DOHH2 (cell line): ENCODE measurements at regions not wholly inside any gene's neighbourhood (a gene's known extent, or its start where the extent isn't known, plus 50 kb on each side); places are given as distances from the start of the nearest gene placed in this dataset.
"Not testable (repeated sequence)": the region's sequence is repeated elsewhere in the genome, so short reads cannot be mapped to it uniquely, and the experiment has no call there.

Source experiments
- H3F3A ChIP-seq: fragments of 200-600 bp; sonication (generic), shearing (Covaris generic); 2 replicates; pipeline ENCODE4 v1.6.0; 2016; ENCODE audit warnings: antibody characterized with exemption, mild to moderate bottlenecking; ENCODE audit not compliant: control insufficient read depth, insufficient read depth
- H3K27ac ChIP-seq: fragments of 200-600 bp; sonication (generic); 2 replicates; pipeline ENCODE4 v1.5.1; 2014; ENCODE audit warnings: low read depth, mild to moderate bottlenecking, low read length, moderate library complexity
- H3K27me3 ChIP-seq: fragments of 200-600 bp; sonication (generic); 2 replicates; pipeline ENCODE4 v1.6.1; 2014; ENCODE audit warnings: mild to moderate bottlenecking, low read length, mixed read lengths; ENCODE audit not compliant: control insufficient read depth
- H3K36me3 ChIP-seq: fragments of 200-600 bp; sonication (generic); 2 replicates; pipeline ENCODE4 v1.6.1; 2014; ENCODE audit warnings: mild to moderate bottlenecking, low read length, moderate library complexity, mixed read lengths; ENCODE audit not compliant: control insufficient read depth
- H3K4me1 ChIP-seq: fragments of 200-600 bp; sonication (generic); 2 replicates; pipeline ENCODE4 v1.6.1; 2014; ENCODE audit warnings: mild to moderate bottlenecking, low read length, mixed read lengths; ENCODE audit not compliant: control insufficient read depth
- H3K4me2 ChIP-seq: fragments of 200-600 bp; sonication (generic); 2 replicates; pipeline ENCODE4 v1.6.0; 2014; ENCODE audit warnings: mild to moderate bottlenecking, low read length, moderate library complexity
- H3K4me3 ChIP-seq: fragments of 200-600 bp; sonication (generic); 2 replicates; pipeline ENCODE4 v1.5.1; 2014; ENCODE audit warnings: mild to moderate bottlenecking, low read length, mixed read lengths
- H3K79me2 ChIP-seq: fragments of 200-600 bp; sonication (generic); 2 replicates; pipeline ENCODE4 v1.6.1; 2014; ENCODE audit warnings: mild to moderate bottlenecking, low read length, mixed read lengths; ENCODE audit not compliant: control insufficient read depth
- H3K9me2 ChIP-seq: fragments of 200-600 bp; sonication (generic); replicated peaks from 2 replicates; pipeline ENCODE4 v1.6.1; 2014; ENCODE audit warnings: mild to moderate bottlenecking, low read length, mixed read lengths; ENCODE audit not compliant: control insufficient read depth
- H3K9me3 ChIP-seq: fragments of 200-600 bp; sonication (generic); 2 replicates; pipeline ENCODE4 v1.6.1; 2014; ENCODE audit warnings: antibody characterized with exemption, low read length, mixed read lengths; ENCODE audit not compliant: control insufficient read depth, insufficient read depth
- H4K20me1 ChIP-seq: fragments of 200-600 bp; sonication (generic); 2 replicates; pipeline ENCODE4 v1.6.0; 2014; ENCODE audit warnings: low read depth, mild to moderate bottlenecking, antibody characterized with exemption, low read length, moderate library complexity; ENCODE audit not compliant: control insufficient read depth, insufficient read depth

DNA sequence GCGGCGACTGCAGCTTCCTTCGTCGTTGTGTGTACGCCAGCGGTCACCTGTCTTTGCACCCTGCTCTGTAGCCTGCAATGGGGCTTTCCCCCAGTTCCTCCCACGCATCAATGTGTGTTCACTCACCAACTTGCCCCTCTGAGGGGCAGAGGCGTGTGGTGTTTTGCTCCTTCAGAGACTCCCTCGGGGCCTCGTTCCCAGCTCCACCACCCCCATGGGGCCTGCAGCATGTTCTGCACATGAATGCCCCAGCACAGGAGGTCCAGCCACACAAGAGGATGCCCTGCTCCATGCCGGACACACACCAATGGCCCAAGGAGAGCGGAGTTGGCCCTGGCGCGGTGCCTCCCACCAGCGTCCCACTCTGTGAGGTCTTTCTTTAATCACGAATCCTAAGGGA lies 196.8 kb downstream of the BANP start:
- not testable (repeated sequence) for H3K4me1 ChIP-seq, H3K9me2 ChIP-seq, H3K27me3 ChIP-seq, H3K79me2 ChIP-seq, H3K4me3 ChIP-seq, H3K36me3 ChIP-seq, H3K27ac ChIP-seq, H3K9me3 ChIP-seq, H3F3A ChIP-seq, H3K4me2 ChIP-seq, H4K20me1 ChIP-seq

DNA sequence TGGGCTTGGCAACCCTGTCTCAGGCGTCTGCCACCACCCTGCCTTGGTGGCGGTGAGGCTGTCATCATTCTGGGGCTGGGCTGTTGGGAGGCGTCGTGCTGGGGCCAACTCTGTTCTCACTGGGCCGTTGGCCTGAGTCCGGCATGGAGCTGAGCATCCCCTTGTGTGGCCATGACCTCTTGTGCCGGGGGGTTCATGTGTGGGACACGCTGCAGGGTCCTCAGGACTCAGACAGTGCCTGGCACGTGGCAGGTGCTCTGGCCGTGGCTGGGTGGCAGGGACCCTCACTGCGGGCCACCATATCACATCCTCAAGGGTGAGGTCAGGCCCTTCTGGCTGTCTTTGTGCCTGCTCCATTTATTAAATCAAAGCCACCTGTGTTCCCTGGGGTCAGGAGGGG lies 197.4 kb downstream of the BANP start:
- H4K20me1 ChIP-seq, H3K9me2 ChIP-seq, H3K9me3 ChIP-seq, H3K4me1 ChIP-seq, H3K27ac ChIP-seq, H3K27me3 ChIP-seq, H3K4me2 ChIP-seq, H3K36me3 ChIP-seq, H3K79me2 ChIP-seq, H3K4me3 ChIP-seq, H3F3A ChIP-seq: not testable (repeated sequence)

DNA sequence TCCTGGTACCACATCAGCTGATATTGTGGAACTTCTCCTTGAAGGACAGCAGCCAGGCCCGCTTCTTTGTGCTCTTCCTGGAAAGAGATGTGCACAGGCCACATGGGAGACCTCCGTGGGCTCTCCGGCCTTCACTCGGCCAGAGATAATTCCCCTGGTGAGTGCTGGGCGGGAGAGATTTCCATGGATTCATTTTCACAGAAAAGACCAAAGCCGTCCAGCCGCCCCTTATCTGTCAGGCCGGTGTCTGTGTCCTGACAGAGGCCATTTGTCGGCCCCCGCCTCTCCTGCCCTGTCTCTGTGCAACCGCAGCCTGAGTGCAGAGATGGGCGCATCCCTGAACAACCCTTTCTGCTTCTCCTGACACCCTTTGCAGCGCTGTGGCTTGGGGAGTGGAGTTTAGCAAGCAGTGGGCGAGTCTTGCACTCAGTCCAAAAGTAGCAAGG lies 197.9 kb downstream of the BANP start:
- not testable (repeated sequence) for H3K4me1 ChIP-seq, H3K4me3 ChIP-seq, H3K9me2 ChIP-seq, H3K4me2 ChIP-seq, H3K27me3 ChIP-seq, H3K36me3 ChIP-seq, H3K27ac ChIP-seq, H3K79me2 ChIP-seq, H3K9me3 ChIP-seq, H4K20me1 ChIP-seq, H3F3A ChIP-seq

DNA sequence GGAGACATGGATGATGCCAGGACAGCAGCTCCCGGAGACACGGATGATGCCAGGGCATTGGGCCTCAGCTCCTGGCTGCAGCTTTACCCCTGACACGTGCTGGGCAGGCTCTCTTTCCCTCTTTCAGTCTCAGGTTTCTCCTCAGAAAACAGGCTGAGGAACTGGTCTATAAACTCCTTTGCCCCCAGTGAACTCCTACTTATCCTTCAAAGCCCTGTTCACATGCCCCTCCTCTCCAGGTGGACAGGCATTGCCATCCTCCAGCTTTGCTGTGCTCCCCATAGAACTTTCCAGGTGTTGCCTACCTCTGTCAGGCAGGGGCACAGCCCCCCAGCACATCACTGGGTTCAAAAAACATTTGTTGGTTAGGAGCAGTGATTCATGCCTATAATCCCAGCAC lies 198.4 kb downstream of the BANP start:
- not testable (repeated sequence) for H3K79me2 ChIP-seq, H3F3A ChIP-seq, H3K4me1 ChIP-seq, H3K4me2 ChIP-seq, H3K9me3 ChIP-seq, H3K4me3 ChIP-seq, H3K36me3 ChIP-seq, H4K20me1 ChIP-seq, H3K27ac ChIP-seq, H3K27me3 ChIP-seq, H3K9me2 ChIP-seq

DNA sequence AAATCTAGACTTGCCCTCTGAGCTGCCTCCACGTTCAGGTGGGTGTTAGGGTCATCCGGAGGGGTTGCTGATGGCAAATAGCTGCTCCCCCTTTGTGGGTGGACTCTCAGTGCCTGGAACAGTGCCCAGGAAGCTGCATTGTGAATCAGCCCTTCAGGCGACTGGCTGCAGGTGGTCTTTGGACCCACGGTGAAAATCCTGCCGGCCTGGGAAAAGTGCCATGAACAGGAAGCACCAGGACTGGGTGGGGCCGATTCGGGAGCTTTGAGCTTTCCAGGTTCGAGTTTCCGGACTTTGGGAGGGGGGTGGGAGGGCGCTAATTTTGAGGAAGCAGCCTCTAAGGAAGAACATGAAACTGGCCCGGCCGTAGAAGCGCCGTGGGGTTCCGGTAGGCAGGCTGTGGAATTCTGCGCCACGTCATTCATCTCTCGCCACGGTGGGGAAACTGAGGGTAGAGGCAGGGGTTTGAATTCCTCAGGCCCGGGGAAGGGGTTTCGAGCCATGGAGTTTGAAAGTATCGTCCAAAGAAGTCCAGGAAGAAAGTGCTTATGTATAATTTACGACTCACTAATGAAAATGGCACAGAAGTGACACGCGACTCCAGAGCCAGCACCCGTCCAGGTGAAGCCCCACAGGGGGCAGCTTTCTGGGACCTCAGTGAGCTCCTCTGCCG lies 199.4 kb downstream of the BANP start:
- not testable (repeated sequence) for H3K27me3 ChIP-seq, H3K27ac ChIP-seq

DNA sequence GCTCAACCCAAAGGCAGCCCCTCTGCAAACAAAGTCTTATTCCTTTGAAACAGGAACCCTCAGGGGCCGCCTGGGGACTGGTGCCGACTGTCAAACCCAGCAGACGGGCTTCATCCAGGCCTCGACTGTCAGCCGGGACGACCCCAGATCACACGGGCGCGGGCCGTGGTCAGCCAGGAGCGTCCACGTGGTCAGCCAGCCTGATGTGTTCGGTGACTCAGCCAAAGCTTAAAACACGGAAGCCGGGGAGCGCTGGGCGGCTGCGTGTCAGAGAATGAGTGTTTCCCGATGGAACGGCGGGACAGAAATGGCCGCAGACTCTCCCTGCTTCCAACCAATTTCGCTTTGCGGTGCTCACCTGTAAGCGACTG lies 199.9 kb downstream of the BANP start:
- H3K9me3 ChIP-seq, H3K4me1 ChIP-seq, H4K20me1 ChIP-seq, H3K4me2 ChIP-seq, H3K27ac ChIP-seq, H3K27me3 ChIP-seq, H3K36me3 ChIP-seq, H3K79me2 ChIP-seq, H3F3A ChIP-seq, H3K9me2 ChIP-seq, H3K4me3 ChIP-seq: not testable (repeated sequence)

More for the DNA sequence above, 199.4 kb downstream of the BANP start:
- H3K79me2 ChIP-seq, H3F3A ChIP-seq, H3K4me2 ChIP-seq, H3K36me3 ChIP-seq, H3K4me1 ChIP-seq, H3K4me3 ChIP-seq, H3K9me2 ChIP-seq, H4K20me1 ChIP-seq, H3K9me3 ChIP-seq: not testable (repeated sequence)

DNA sequence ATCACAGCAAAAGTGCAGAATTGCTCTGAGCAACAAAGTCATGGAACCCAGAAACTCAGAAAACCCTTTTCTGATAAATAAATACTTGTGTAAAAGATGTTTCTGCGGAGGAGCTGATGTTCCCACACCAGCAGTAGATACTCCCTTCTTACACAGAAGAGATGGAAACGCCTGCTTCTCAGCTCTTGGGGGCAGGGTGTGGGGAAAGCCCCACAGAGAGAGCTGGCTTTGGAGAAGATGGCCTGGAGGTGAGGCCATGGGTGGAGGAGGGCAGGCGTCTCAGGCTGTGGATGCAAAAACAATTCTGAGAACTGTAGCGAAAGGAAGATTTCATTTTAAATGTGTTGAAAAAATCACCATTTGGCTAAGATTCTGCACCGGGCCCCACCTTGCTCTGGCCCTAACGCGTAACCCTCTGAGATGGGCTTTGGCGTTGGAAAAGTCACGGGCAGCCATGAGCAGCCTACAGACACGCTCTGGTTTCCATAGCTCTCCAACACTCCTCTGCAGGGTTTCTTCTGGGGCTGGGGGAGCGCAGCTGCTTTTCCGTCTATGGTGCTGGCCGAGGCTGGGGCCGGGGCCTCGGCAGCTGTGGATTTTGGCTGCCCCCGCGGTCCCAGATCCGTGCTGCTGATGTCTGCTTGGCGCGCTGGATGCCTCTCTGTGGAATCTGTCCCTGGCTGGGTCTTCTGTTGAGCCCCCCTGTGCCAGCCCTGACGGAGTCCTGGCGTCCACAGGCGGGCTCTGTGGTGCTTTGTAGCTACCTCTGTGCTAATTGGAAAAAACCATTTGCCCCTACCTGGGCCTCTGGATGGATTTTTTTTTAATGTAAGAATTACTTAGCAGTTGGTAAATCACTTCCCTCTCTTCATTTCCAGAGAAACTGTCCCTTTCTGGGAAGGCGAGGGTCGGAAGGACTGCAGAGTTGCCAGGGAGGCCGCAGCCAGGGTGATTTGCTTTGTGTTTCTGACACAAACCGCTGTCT lies 200.9 kb downstream of the BANP start:
- not testable (repeated sequence) for H3K9me3 ChIP-seq, H3F3A ChIP-seq, H3K79me2 ChIP-seq, H3K4me2 ChIP-seq, H4K20me1 ChIP-seq, H3K9me2 ChIP-seq, H3K27ac ChIP-seq, H3K36me3 ChIP-seq, H3K27me3 ChIP-seq, H3K4me3 ChIP-seq, H3K4me1 ChIP-seq

DNA sequence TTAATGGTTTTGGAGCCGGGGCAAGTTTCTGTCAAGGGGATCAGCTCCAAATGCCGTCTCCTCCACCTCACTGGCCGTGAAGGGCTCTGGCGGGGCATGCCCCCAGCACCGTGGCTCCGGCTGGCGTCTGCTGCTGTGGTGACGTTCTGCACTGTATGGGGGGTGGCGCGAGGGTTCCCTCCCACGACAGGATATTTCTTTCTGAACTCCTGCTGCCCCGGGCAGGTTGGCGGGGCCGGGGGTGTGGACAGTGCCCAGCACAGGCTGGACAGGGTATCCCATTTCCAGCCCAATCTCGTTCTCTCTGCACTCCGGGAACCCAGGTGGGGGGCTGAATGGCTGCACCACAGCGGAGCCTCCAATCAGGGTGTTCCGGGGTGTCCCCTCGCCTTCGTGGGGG lies 201.6 kb downstream of the BANP start:
- not testable (repeated sequence) for H3K4me2 ChIP-seq, H3K9me3 ChIP-seq, H3F3A ChIP-seq, H3K9me2 ChIP-seq, H3K27ac ChIP-seq, H3K36me3 ChIP-seq, H3K4me3 ChIP-seq, H3K27me3 ChIP-seq, H4K20me1 ChIP-seq, H3K4me1 ChIP-seq, H3K79me2 ChIP-seq
